ENCODE measurements at regions not wholly inside any gene's neighbourhood (a gene's known extent, or its start where the extent isn't known, plus 50 kb on each side); places are given as distances from the start of the nearest gene placed in this dataset.

GRCh38 chr2:239821694-239822075, 203.5 kb downstream of the NDUFA10 start:
- WGBS (ENCODE audit: insufficient coverage), result 90% methylated on average over 4 of the region's 4 CpGs

GRCh38 chr2:239820836-239821693, 204.1 kb downstream of the NDUFA10 start:
- Mint-ChIP-seq H3K27ac (no peak overlapping the region), H3K36me3 (no peaks in the 10 kb centered on the region)

More at GRCh38 chr2:239821694-239822075, 203.5 kb downstream of the NDUFA10 start:
- no peak for ATAC-seq
- intact Hi-C loops (cut with micrococcal nuclease), result no loop called here
- Mint-ChIP-seq H3K27me3 (ENCODE audit: low read depth in 2 of 2) (peaks cover 16 to 22% of the 10 kb centered on the region in 2 donors), H3K4me1 (no peaks in the 10 kb centered on the region), H3K36me3 (no peaks in the 10 kb centered on the region), H3K27ac (no peak overlapping the region), H3K9me3 (no peaks in the 10 kb centered on the region), H3K4me3 (no peak overlapping the region)
- Histone ChIP-seq H3K4me3 (ENCODE audit: low read length) (no peak overlapping the region), H3K27ac (ENCODE audit: low read length) (no peak overlapping the region), H3K9me3 (ENCODE audit: control insufficient read depth, insufficient read depth, low read length) (no peaks in the 10 kb centered on the region), H3K27me3 (ENCODE audit: control insufficient read depth, insufficient read depth, low read length) (no peaks in the 10 kb centered on the region), H3K36me3 (ENCODE audit: control insufficient read depth, insufficient read depth, low read length) (no peaks in the 10 kb centered on the region), H3K4me1 (ENCODE audit: control insufficient read depth, insufficient read depth, low read length) (no peaks in the 10 kb centered on the region)
- no peak for TF ChIP-seq CTCF (IDR thresholded peaks at IDR 0.05)
- no peak for DNase-seq

GRCh38 chr2:239819974-239820555, 205.1 kb downstream of the NDUFA10 start:
- Histone ChIP-seq H3K36me3 (ENCODE audit: control insufficient read depth, insufficient read depth, low read length) (no peaks in the 10 kb centered on the region), H3K4me1 (ENCODE audit: control insufficient read depth, insufficient read depth, low read length) (no peaks in the 10 kb centered on the region), H3K27ac (ENCODE audit: low read length) (no peak overlapping the region), H3K27me3 (ENCODE audit: control insufficient read depth, insufficient read depth, low read length) (no peaks in the 10 kb centered on the region), H3K9me3 (ENCODE audit: control insufficient read depth, insufficient read depth, low read length) (no peaks in the 10 kb centered on the region), H3K4me3 (ENCODE audit: low read length) (no peak overlapping the region)
- Mint-ChIP-seq H3K36me3 (no peaks in the 10 kb centered on the region), H3K27me3 (ENCODE audit: low read depth in 2 of 2) (peaks cover 16 to 22% of the 10 kb centered on the region in 2 donors), H3K4me3 (no peak overlapping the region), H3K4me1 (no peaks in the 10 kb centered on the region), H3K9me3 (no peaks in the 10 kb centered on the region), H3K27ac (no peak overlapping the region)
- DNase-seq (no peak), ATAC-seq (no peak)
- intact Hi-C loops (cut with micrococcal nuclease), result no loop called here
- no peak for TF ChIP-seq CTCF (IDR thresholded peaks at IDR 0.05)
- 83% methylated on average over 17 of the region's 17 CpGs for WGBS (ENCODE audit: insufficient coverage)

More at GRCh38 chr2:239820836-239821693, 204.1 kb downstream of the NDUFA10 start:
- ATAC-seq (no peak), DNase-seq (no peak)
- intact Hi-C loops (cut with micrococcal nuclease), result no loop called here
- WGBS (ENCODE audit: insufficient coverage), result 79% methylated on average over 16 of the region's 16 CpGs
- peaks cover 16 to 22% of the 10 kb centered on the region in 2 donors for H3K27me3 Mint-ChIP-seq (ENCODE audit: low read depth in 2 of 2)
- no peaks in the 10 kb centered on the region for H3K36me3 ChIP-seq (ENCODE audit: control insufficient read depth, insufficient read depth, low read length)
- TF ChIP-seq CTCF (IDR thresholded peaks at IDR 0.05), result no peak
- H3K27me3 ChIP-seq (ENCODE audit: control insufficient read depth, insufficient read depth, low read length), result no peaks in the 10 kb centered on the region
- no peaks in the 10 kb centered on the region for H3K9me3 ChIP-seq (ENCODE audit: control insufficient read depth, insufficient read depth, low read length)
- H3K4me3 ChIP-seq (ENCODE audit: low read length), result no peak overlapping the region
- no peaks in the 10 kb centered on the region for H3K4me1 Mint-ChIP-seq
- H3K9me3 Mint-ChIP-seq, result no peaks in the 10 kb centered on the region
- no peak overlapping the region for H3K4me3 Mint-ChIP-seq
- no peaks in the 10 kb centered on the region for H3K4me1 ChIP-seq (ENCODE audit: control insufficient read depth, insufficient read depth, low read length)
- no peak overlapping the region for H3K27ac ChIP-seq (ENCODE audit: low read length)
